GM12878 (cell line): ENCODE measurements at regions not wholly inside any gene's neighbourhood (a gene's known extent, or its start where the extent isn't known, plus 50 kb on each side); places are given as distances from the start of the nearest gene placed in this dataset.

Experiments used
- ATAC-seq: fragments of 200-7000 bp; cut with Tn5 transposase; 3 replicates; pipeline ENCODE4 v1.9.1; 2020; ENCODE audit warnings: mild to moderate bottlenecking, moderate library complexity
- BruUV-seq: library from RNA; stranded (reverse); fragments of 400-500 nt; replicated peaks from 2 replicates; lab custom pipeline; 2021; lab: Mats Ljungman, UMichigan
- CTCF ChIA-PET: fragments of 300-600 bp; sonication (Branson Sonifier 250); formaldehyde crosslinking; extraction: SDS; loops from one replicate; lab custom pipeline; 2021; ENCODE audit warnings: inconsistent platforms; lab: Yijun Ruan, JAX
- POLR2A ChIA-PET: fragments of 350-600 bp; formaldehyde crosslinking; extraction: SDS; loops from one replicate; lab custom pipeline; 2021; ENCODE audit warnings: inconsistent platforms; lab: Charles Lee
- RAD21 ChIA-PET: fragments of 300-600 bp; sonication (Branson Sonifier 250); formaldehyde crosslinking; loops from one replicate; lab custom pipeline; 2023; ENCODE audit warnings: antibody characterized with exemption; ENCODE audit not compliant: unreplicated experiment; lab: Charles Lee
- SMC1A ChIA-PET: fragments of 300-600 bp; sonication (Branson Sonifier 250); formaldehyde crosslinking; loops from one replicate; lab custom pipeline; 2023; ENCODE audit not compliant: unreplicated experiment, uncharacterized antibody; lab: Charles Lee
- DNase-seq: peaks from one replicate; pipeline ENCODE4 v3.0.0-alpha.2; 2011; ENCODE audit warnings: low read depth, low spot score
- FAIRE-seq: peaks from 3 replicates; lab custom pipeline; 2011; peaks lifted over from hg19 to GRCh38; lab: Jason Lieb, UNC
- H2AFZ ChIP-seq: 2 replicates; pipeline ENCODE4 v1.6.0; 2011; ENCODE audit warnings: low read depth, low read length, control low read depth; ENCODE audit not compliant: control insufficient read depth
- H3K27ac ChIP-seq: 2 replicates; pipeline ENCODE4 v1.5.1; 2011; ENCODE audit warnings: control low read depth; ENCODE audit not compliant: control insufficient read depth, insufficient read depth
- H3K27me3 ChIP-seq, 2 experiments: replicated peaks in 1 of 2; 2 replicates each; pipeline versions ENCODE4 v1.6.0 to v1.6.1; 2011; ENCODE audit warnings: low read length in 1 of 2; ENCODE audit not compliant: control insufficient read depth in 2 of 2, insufficient read depth in 2 of 2
- H3K36me3 ChIP-seq, 2 experiments: 2 replicates each; pipeline ENCODE4 v1.5.1; 2011; ENCODE audit warnings: low read length in 1 of 2; ENCODE audit not compliant: control insufficient read depth in 2 of 2, insufficient read depth in 2 of 2
- H3K4me1 ChIP-seq: 2 replicates; pipeline ENCODE4 v1.6.1; 2011; ENCODE audit warnings: mild to moderate bottlenecking, low read length, moderate library complexity, mixed read lengths; ENCODE audit not compliant: control insufficient read depth, insufficient read depth
- H3K4me2 ChIP-seq: 2 replicates; pipeline ENCODE4 v1.6.0; 2011; ENCODE audit warnings: control low read depth; ENCODE audit not compliant: control insufficient read depth, insufficient read depth
- H3K4me3 ChIP-seq: fragments of 200-600 bp; sonication (generic); 2 replicates; pipeline ENCODE4 v1.5.1; 2016
- H3K79me2 ChIP-seq: 2 replicates; pipeline ENCODE4 v1.6.0; 2011; ENCODE audit warnings: low read length; ENCODE audit not compliant: control insufficient read depth, insufficient read depth
- H3K9ac ChIP-seq: 2 replicates; pipeline ENCODE4 v1.8.0; 2011; ENCODE audit warnings: low read length, control low read depth, mixed read lengths; ENCODE audit not compliant: control insufficient read depth, insufficient read depth
- H3K9me3 ChIP-seq: replicated peaks from 3 replicates; pipeline ENCODE4 v1.5.1; 2011; ENCODE audit warnings: mild to moderate bottlenecking, low read length; ENCODE audit not compliant: control insufficient read depth, insufficient read depth
- H4K20me1 ChIP-seq: 2 replicates; pipeline ENCODE4 v1.6.0; 2011; ENCODE audit not compliant: control insufficient read depth, insufficient read depth
- CEBPB ChIP-seq, 2 experiments: fragments of 150-350 bp in 1 of 2; IDR thresholded peaks; 2 replicates each; pipeline ENCODE4 v1.6.1; 2012 to 2014; ENCODE audit warnings: low read depth in 2 of 2, low read length in 2 of 2, borderline replicate concordance in 1 of 2, inconsistent platforms in 1 of 2
- CHD4 ChIP-seq: fragments of 200-600 bp; sonication (generic); IDR thresholded peaks from 2 replicates; pipeline ENCODE4 v1.6.1; 2016; ENCODE audit warnings: mild to moderate bottlenecking
- CREM ChIP-seq: IDR thresholded peaks from 2 replicates; pipeline ENCODE4 v1.6.1; 2014; ENCODE audit warnings: antibody characterized with exemption, low read depth
- ELK1 ChIP-seq: IDR thresholded peaks from 2 replicates; pipeline ENCODE4 v1.6.1; 2012; ENCODE audit warnings: low read depth, low read length, improper control_type of control experiment
- EP300 ChIP-seq, 2 experiments: fragments of 150-350 bp in 1 of 2; IDR thresholded peaks; 2 replicates each; pipeline ENCODE4 v1.6.1; 2011 to 2012; ENCODE audit warnings: low read depth in 2 of 2, low read length in 2 of 2, borderline replicate concordance in 1 of 2, improper control_type of control experiment in 1 of 2, inconsistent platforms in 1 of 2; ENCODE audit not compliant: control insufficient read depth in 1 of 2
- MYB ChIP-seq: fragments of 150-350 bp; IDR thresholded peaks from 2 replicates; pipeline ENCODE4 v1.6.1; 2014; ENCODE audit warnings: mild to moderate bottlenecking, low read depth, low read length, borderline replicate concordance
- NRF1 ChIP-seq: conservative IDR thresholded peaks from 2 replicates; pipeline ENCODE4 v1.6.1; 2011; ENCODE audit warnings: mild to moderate bottlenecking, low read depth, low read length, improper control_type of control experiment
- PML ChIP-seq: IDR thresholded peaks from 2 replicates; pipeline ENCODE4 v1.6.1; 2012; ENCODE audit warnings: low read length, inconsistent platforms
- RAD51 ChIP-seq: fragments of 450-650 bp; IDR thresholded peaks from 2 replicates; pipeline ENCODE4 v1.6.1; 2016; ENCODE audit warnings: moderate library complexity, mild to moderate bottlenecking, inconsistent platforms
- RCOR1 ChIP-seq: conservative IDR thresholded peaks from 2 replicates; pipeline ENCODE4 v1.6.1; 2012; ENCODE audit warnings: low read depth, low read length, improper control_type of control experiment
- SKIL ChIP-seq: fragments of 450-650 bp; IDR thresholded peaks from 2 replicates; pipeline ENCODE4 v1.6.1; 2017; ENCODE audit warnings: mild to moderate bottlenecking, low read depth, inconsistent platforms; ENCODE audit not compliant: poor library complexity, severe bottlenecking
- WRNIP1 ChIP-seq: IDR thresholded peaks from 2 replicates; pipeline ENCODE4 v1.6.1; 2011; ENCODE audit warnings: low read depth, low read length, improper control_type of control experiment, borderline replicate concordance
- ZNF687 ChIP-seq: fragments of 450-650 bp; IDR thresholded peaks from 2 replicates; pipeline ENCODE4 v1.6.1; 2017; ENCODE audit warnings: mild to moderate bottlenecking, moderate library complexity
- WGBS: methylation state at CpG from one replicate; pipeline ENCODE4 v1.1.6; 2016; ENCODE audit warnings: low lambda C conversion rate; ENCODE audit not compliant: insufficient replicate concordance, insufficient coverage; ENCODE audit errors: missing lambda C conversion rate; 5-methylcytosine and 5-hydroxymethylcytosine counted together
- in situ Hi-C: fragments of 300-500 bp; cut with MboI; formaldehyde crosslinking; loops from 9 replicates; pipeline ENCODE4 v1.14.3; 2018; ENCODE audit warnings: mixed read lengths
- intact Hi-C: fragments of 100-400 bp; cut with micrococcal nuclease; formaldehyde crosslinking; loops from one replicate; pipeline ENCODE4 v1.14.2; 2022; ENCODE audit not compliant: unreplicated experiment

DNA sequence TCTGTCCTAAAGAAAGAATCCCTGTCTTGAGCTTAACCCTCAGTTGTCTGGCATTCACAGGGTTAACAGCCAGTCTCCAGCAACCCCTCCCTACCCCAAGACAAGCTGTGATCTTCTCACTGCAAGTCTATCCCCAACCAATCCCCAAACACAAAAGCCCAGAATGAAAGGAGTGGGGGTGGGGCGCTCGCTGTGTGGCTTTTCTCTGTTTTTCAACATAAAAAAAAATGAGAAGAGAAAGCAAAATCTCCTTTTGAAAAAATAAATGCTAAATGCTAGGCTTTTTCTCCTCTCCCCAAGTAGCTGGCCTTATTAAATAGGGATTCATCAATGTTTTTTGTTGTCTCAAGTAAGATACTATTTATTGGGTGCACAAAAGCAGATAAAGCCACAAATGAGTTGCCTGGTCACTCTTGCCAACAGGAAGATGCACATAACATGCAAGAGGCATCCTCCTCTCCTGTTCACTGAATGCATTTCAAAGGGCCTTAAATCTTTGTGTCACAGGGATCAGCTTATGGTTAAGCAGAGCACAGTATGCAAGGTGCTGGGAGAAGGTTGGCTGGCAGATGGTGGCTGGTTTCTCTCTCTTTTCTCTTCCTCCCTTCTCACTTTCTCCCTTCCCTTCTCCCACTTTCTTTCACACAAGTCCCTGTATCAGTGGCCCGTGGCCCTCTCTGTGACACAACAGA is 225.6 kb downstream of the CMPK2 start:
- Histone ChIP-seq H3K27me3 (no peaks in the 10 kb centered on the region), H3K4me2 (no peak overlapping the region), H3K9ac (no peak overlapping the region), H3K4me1 (no peaks in the 10 kb centered on the region), H3K79me2 (no peaks in the 10 kb centered on the region), H2AFZ (no peak overlapping the region), H3K4me3 (no peak overlapping the region), H3K9me3 (no peaks in the 10 kb centered on the region), H3K27ac (no peak overlapping the region), H3K36me3 (no peaks in the 10 kb centered on the region), H4K20me1 (no peaks in the 10 kb centered on the region)
- ChIA-PET POLR2A (no interaction called here), RAD21 (no interaction called here), CTCF (interaction anchor here (0.6 kb wide), 1 partner anchor 12 kb away, joined by 3 read pairs; no protein-coding TSS in a partner anchor), SMC1A (no interaction called here)
- WGBS: 3% methylated on average over 3 of the region's 3 CpGs
- in situ Hi-C loops: no loop called here
- no peak for ATAC-seq
- BruUV-seq: no TSS peak
- no peak for FAIRE-seq
- intact Hi-C loops: no loop called here
- no peak for DNase-seq
- TF ChIP-seq CREM (no peak), WRNIP1 (no peak), RCOR1 (no peak), EP300 (IDR thresholded peaks at IDR 0.05; ENCODE audit: borderline replicate concordance in 1 of 2, control insufficient read depth in 1 of 2, low read depth in 2 of 2, low read length in 2 of 2) (no peak), CEBPB (IDR thresholded peaks at IDR 0.05; ENCODE audit: borderline replicate concordance in 1 of 2, low read depth in 2 of 2, low read length in 2 of 2) (no peak), MYB (no peak), SKIL (no peak), NRF1 (no peak), ZNF687 (no peak), RAD51 (no peak), PML (no peak), CHD4 (no peak), ELK1 (no peak)
